ENCODE measurements at regions not wholly inside any gene's neighbourhood (a gene's known extent, or its start where the extent isn't known, plus 50 kb on each side); places are given as distances from the start of the nearest gene placed in this dataset.

GRCh38 chr2:194696690-194697089 lies 960.3 kb upstream of the SLC39A10 start:
- Histone ChIP-seq H3K9me2 (ENCODE audit: insufficient read depth) (no peaks in the 10 kb centered on the region), H3K4me3 (no peak overlapping the region), H3K4me2 (no peak overlapping the region), H3K9me3 (ENCODE audit: insufficient read depth, low read depth) (no peaks in the 10 kb centered on the region), H2AFZ (no peak overlapping the region), H3K4me1 (replicated peaks; ENCODE audit: insufficient read depth) (no peaks in the 10 kb centered on the region), H3F3A (ENCODE audit: insufficient read depth, low read depth) (no peaks in the 10 kb centered on the region), H3K79me2 (ENCODE audit: low read depth) (no peaks in the 10 kb centered on the region), H4K20me1 (ENCODE audit: insufficient read depth) (no peaks in the 10 kb centered on the region), H3K36me3 (ENCODE audit: low read depth) (no peaks in the 10 kb centered on the region), H3K27me3 (ENCODE audit: insufficient read depth, low read depth) (no peaks in the 10 kb centered on the region), H3K27ac (no peak overlapping the region)
- POLR2A ChIA-PET (ENCODE audit: unreplicated experiment) = no interaction called here
- TF ChIP-seq EZH2 (IDR thresholded peaks at IDR 0.05; ENCODE audit: low read depth) = no peak
- no peak for TF ChIP-seq CTCF (conservative IDR thresholded peaks at IDR 0.05)
- DNase-seq = no peak
- intact Hi-C loops (cut with micrococcal nuclease; ENCODE audit: unreplicated experiment) = no loop called here
- BruUV-seq (replicated peaks) = no TSS peak
- CTCF ChIA-PET = no interaction called here

- no peak overlapping the region for H3K4me2 ChIP-seq
- no peak overlapping the region for H2AFZ ChIP-seq
- no peak overlapping the region for H3K4me3 ChIP-seq
- H3K79me2 ChIP-seq (ENCODE audit: low read depth) = no peaks in the 10 kb centered on the region
- intact Hi-C loops (cut with micrococcal nuclease; ENCODE audit: unreplicated experiment) = no loop called here
- no TSS peak for BruUV-seq (replicated peaks)
- H3K9me2 ChIP-seq (ENCODE audit: insufficient read depth) = no peaks in the 10 kb centered on the region
- H3K36me3 ChIP-seq (ENCODE audit: low read depth) = no peaks in the 10 kb centered on the region
- H3K27ac ChIP-seq = no peak overlapping the region
- no peak for DNase-seq
- H3F3A ChIP-seq (ENCODE audit: insufficient read depth, low read depth) = no peaks in the 10 kb centered on the region
- ChIA-PET CTCF (no interaction called here), POLR2A (ENCODE audit: unreplicated experiment) (no interaction called here)
- no peaks in the 10 kb centered on the region for H3K27me3 ChIP-seq (ENCODE audit: insufficient read depth, low read depth)
- H4K20me1 ChIP-seq (ENCODE audit: insufficient read depth) = no peaks in the 10 kb centered on the region
- H3K9me3 ChIP-seq (ENCODE audit: insufficient read depth, low read depth) = no peaks in the 10 kb centered on the region
- H3K4me1 ChIP-seq (replicated peaks; ENCODE audit: insufficient read depth) = no peaks in the 10 kb centered on the region
- TF ChIP-seq EZH2 (IDR thresholded peaks at IDR 0.05; ENCODE audit: low read depth) (no peak), CTCF (conservative IDR thresholded peaks at IDR 0.05) (no peak)
Measured at GRCh38 chr2:194686569-194686968, 970.5 kb upstream of the SLC39A10 start.

GRCh38 chr2:194674043-194674442 lies 983.0 kb upstream of the SLC39A10 start:
- Histone ChIP-seq H3K4me1 (replicated peaks; ENCODE audit: insufficient read depth) (no peaks in the 10 kb centered on the region), H3K27me3 (ENCODE audit: insufficient read depth, low read depth) (no peaks in the 10 kb centered on the region), H2AFZ (no peak overlapping the region), H3K4me2 (no peak overlapping the region), H4K20me1 (ENCODE audit: insufficient read depth) (no peaks in the 10 kb centered on the region), H3K4me3 (no peak overlapping the region), H3K36me3 (ENCODE audit: low read depth) (no peaks in the 10 kb centered on the region), H3K79me2 (ENCODE audit: low read depth) (no peaks in the 10 kb centered on the region), H3K9me3 (ENCODE audit: insufficient read depth, low read depth) (no peaks in the 10 kb centered on the region), H3F3A (ENCODE audit: insufficient read depth, low read depth) (no peaks in the 10 kb centered on the region), H3K9me2 (ENCODE audit: insufficient read depth) (no peaks in the 10 kb centered on the region), H3K27ac (no peak overlapping the region)
- intact Hi-C loops (cut with micrococcal nuclease; ENCODE audit: unreplicated experiment) = no loop called here
- BruUV-seq (replicated peaks) = no TSS peak
- no peak for DNase-seq
- TF ChIP-seq CTCF (conservative IDR thresholded peaks at IDR 0.05) (no peak), EZH2 (IDR thresholded peaks at IDR 0.05; ENCODE audit: low read depth) (no peak)
- ChIA-PET POLR2A (ENCODE audit: unreplicated experiment) (no interaction called here), CTCF (no interaction called here)

Data from PC-9 (cell line).